Anterior cingulate cortex (tissue), 58 donors: ENCODE measurements at regions not wholly inside any gene's neighbourhood (a gene's known extent, or its start where the extent isn't known, plus 50 kb on each side); places are given as distances from the start of the nearest gene placed in this dataset.
"Not testable (repeated sequence)": the region's sequence is repeated elsewhere in the genome, so short reads cannot be mapped to it uniquely, and the experiment has no call there.

Experiments used
- DNase-seq, 58 donors: peaks; one replicate each; lab custom pipeline; 2025; lab: John Stamatoyannopoulos, UW

- peak in 3 of 58 donors; percentile 0 to 1 (median 0) for DNase-seq
Observed at GRCh38 chrX:43188296-43188695, 410.3 kb upstream of the PPP1R2C start.

GRCh38 chrX:43211570-43211969 lies 433.6 kb upstream of the PPP1R2C start:
- no peak for DNase-seq

GRCh38 chrX:43218198-43218597 lies 437.9 kb upstream of the MAOA start:
- no peak for DNase-seq

GRCh38 chrX:43224496-43224895 lies 431.6 kb upstream of the MAOA start:
- DNase-seq: no peak

- DNase-seq: no peak
Observed at GRCh38 chrX:43225626-43226328, 430.3 kb upstream of the MAOA start.

- DNase-seq: no peak
Observed at GRCh38 chrX:43238461-43238945, 417.6 kb upstream of the MAOA start.

- DNase-seq: no peak
Observed at GRCh38 chrX:43239356-43239755, 416.7 kb upstream of the MAOA start.

- no peak for DNase-seq
Observed at GRCh38 chrX:43255596-43255995, 400.5 kb upstream of the MAOA start.

- DNase-seq: no peak
Observed at GRCh38 chrX:43266487-43266886, 389.6 kb upstream of the MAOA start.

- DNase-seq: no peak
Observed at GRCh38 chrX:43267652-43268051, 388.4 kb upstream of the MAOA start.

- no peak for DNase-seq
Observed at GRCh38 chrX:43269201-43269600, 386.9 kb upstream of the MAOA start.

GRCh38 chrX:43277879-43278278 lies 378.2 kb upstream of the MAOA start:
- DNase-seq: no peak

- DNase-seq: no peak
Observed at GRCh38 chrX:43278440-43278839, 377.7 kb upstream of the MAOA start.

GRCh38 chrX:43279341-43279808 lies 376.7 kb upstream of the MAOA start:
- DNase-seq: no peak

- no peak for DNase-seq
Observed at GRCh38 chrX:43283187-43283586, 372.9 kb upstream of the MAOA start.

GRCh38 chrX:43311625-43312024 lies 344.5 kb upstream of the MAOA start:
- DNase-seq: not testable (repeated sequence)

GRCh38 chrX:43313035-43313434 lies 343.1 kb upstream of the MAOA start:
- DNase-seq: no peak

- no peak for DNase-seq
Observed at GRCh38 chrX:43314525-43314924, 341.6 kb upstream of the MAOA start.

GRCh38 chrX:43315622-43316021 lies 340.5 kb upstream of the MAOA start:
- no peak for DNase-seq

GRCh38 chrX:43316146-43316545 lies 340.0 kb upstream of the MAOA start:
- DNase-seq: no peak

GRCh38 chrX:43317378-43317777 lies 338.7 kb upstream of the MAOA start:
- DNase-seq: no peak

GRCh38 chrX:43328358-43328946 lies 327.6 kb upstream of the MAOA start:
- no peak for DNase-seq
